NCI-H1417 treated with DMSO at 0.1 percent for 48 hours (cell line): ENCODE measurements at regions not wholly inside any gene's neighbourhood (a gene's known extent, or its start where the extent isn't known, plus 50 kb on each side); places are given as distances from the start of the nearest gene placed in this dataset.
"Not testable (repeated sequence)": the region's sequence is repeated elsewhere in the genome, so short reads cannot be mapped to it uniquely, and the experiment has no call there.

Experiments
- DNase-seq: peaks from one replicate; lab custom pipeline; 2025; lab: John Stamatoyannopoulos, UW

DNA sequence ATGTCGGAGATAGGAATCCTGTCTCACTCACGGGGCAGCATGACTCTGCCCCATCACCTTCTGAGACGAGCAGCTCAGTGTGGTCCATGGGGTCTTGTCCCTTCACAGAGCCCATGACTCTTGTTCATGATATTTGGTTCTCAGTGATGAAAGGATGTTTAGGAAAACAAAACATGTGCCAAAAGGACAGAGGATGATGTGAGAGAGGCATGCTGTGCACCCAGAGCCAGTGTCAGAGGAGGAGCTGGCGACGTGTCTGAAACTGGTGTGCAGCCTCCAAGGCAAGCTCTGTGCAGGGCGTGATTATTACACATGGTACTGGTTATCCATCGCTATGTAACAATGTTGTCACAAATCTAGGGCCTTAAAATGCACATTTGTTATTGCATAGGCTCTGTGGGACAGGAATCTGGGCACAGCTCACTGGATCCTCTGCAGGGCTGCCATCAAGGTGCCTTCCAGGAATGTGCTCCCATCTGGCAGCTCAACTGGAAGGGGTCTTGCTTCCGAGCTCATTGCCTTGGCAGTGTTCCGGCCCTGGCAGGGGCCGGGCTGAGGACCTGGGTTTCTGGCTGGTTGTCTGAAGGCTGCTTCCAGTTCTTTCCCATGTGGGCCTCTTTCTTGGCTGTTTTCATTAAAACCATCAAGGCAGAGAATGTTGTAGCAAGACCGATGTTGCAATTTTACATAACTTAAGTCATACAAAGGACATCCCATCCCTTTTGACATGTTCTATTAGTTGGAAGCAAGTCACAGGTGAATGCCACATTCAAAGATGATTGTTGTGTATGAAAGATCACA is 175.4 kb downstream of the ERMARD start:
- no peak for DNase-seq

DNA sequence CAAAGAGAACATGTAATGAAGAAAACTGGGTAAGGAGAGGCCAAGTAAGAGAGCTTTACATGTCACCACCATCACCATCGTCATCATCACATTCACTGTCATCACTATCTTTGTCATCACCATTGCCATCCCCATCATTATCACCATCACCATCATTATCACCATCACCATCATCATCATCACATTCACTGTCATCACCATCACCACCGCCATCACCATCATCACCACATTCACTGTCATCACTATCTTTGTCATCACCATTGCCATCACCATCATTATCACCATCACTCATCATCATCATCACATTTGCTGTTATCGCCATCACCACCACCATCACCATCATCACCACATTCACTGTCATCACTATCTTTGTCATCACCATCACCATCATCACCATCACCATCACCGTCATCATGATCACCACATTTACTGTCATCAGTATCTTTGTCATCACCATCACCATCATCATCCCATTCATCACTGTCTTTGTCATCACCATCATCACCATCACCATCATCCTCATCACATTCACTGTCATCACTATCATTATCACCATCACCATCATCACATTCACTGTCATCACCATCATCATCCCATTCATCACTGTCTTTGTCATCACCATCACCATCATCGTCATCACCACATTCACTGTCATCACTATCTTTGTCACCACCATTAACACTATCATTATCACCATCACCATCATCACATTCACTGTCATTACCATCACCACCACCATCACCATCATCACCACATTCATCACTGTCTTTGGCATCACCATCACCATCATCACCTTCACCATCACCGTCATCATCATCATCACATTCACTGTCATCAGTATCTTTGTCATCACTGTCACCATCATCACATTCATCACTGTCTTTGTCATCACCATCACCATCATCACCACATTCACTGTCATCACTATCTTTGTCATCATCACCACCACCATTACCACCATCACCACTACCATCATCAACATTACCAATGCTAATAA is 172.3 kb downstream of the ERMARD start:
- DNase-seq = no peak

DNA sequence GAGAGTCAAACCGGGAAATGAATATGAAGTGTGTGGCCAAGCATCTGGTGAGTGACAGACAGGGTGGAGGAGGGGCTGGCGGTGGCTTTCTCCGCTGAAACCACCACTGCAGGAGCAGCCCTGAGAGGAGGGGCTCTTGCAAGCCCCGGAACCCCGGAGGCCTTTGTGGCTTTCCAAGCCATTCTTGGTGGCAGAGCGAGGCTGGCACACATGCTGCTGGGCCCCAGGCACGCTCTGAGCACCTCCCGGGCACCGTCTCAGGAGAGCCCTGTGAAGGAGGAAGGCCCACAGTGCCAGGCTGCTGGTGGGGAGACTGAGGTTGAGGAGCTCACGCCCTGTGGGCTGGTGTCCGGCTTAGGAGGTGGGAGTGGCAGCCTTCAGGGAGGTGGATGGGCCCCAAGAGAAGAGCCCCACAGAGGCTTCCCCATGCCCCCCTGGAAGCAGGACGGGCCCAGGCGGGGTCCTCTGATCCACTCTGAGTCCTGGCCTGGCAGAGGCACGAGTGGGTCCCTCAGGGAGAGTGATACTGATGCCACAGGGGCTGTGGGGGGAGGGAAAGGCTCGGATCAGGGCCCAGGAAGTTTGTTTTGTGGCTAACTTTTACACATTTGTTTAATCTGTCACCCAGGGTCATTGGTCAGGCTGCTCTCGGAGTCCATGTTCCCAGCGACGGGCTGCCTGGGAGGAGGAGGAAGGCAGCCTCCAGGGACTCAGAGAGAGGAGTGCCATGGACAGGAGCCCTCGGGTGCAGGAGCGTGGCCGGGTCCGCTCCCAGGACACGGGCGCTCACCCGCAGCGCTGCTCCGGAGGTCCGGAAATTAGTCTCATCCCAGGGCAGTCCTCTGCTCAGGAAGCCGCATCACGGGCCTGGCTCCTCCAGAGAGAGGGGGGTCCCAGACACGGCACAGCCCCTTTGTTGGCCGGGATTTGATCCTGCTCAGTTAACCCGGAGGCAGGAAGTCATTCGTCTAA is 170.7 kb downstream of the ERMARD start:
- no peak for DNase-seq

DNA sequence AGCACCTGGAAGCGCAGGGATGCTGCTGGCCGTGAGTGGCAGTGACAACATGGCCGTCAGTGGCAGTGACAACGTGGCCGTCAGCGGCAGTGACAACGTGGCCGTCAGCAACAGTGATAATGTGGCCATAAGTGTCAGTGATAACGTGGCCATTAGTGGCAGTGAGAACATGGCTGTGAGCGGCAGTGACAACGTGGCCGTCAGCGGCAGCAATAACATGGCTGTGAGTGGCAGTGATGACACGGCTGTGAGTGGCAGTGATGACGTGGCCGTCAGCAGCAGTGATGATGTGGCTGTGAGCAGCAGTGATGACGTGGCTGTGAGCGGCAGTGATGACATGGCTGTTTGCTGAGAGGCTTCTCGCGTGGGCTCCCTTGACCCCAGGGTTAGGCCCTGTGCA is 169.8 kb downstream of the ERMARD start:
- no peak for DNase-seq

DNA sequence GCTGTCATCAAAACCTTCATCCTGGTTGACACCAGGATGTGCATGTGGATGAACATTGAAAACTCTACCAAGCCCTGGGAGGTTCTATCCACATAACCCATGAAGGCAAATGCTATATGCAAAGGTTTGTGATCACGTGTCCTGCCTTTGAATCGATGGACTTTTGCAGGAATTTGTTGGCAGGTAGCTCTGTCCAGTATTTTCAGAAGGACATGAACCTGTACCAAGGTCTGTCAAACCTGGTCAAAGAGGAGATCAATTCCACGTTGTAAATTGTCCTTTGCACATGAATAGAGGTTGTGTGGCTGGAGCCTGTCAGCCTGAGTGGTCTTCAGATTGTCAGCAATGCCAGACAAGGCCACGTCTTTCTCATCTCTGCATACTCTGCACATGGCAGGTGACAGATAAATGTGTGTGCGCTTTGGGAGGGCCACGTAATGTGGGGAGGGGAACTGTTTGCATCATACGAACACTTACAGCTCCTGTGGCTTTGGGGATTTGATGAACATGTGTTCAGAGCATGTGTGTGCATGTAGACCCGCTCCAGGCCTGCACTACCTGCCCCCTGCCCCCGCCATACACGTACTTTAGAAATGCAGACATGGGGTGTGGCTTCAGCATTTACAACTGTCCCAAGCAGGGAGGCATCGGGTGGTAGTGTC is 169.1 kb downstream of the ERMARD start:
- no peak for DNase-seq

DNA sequence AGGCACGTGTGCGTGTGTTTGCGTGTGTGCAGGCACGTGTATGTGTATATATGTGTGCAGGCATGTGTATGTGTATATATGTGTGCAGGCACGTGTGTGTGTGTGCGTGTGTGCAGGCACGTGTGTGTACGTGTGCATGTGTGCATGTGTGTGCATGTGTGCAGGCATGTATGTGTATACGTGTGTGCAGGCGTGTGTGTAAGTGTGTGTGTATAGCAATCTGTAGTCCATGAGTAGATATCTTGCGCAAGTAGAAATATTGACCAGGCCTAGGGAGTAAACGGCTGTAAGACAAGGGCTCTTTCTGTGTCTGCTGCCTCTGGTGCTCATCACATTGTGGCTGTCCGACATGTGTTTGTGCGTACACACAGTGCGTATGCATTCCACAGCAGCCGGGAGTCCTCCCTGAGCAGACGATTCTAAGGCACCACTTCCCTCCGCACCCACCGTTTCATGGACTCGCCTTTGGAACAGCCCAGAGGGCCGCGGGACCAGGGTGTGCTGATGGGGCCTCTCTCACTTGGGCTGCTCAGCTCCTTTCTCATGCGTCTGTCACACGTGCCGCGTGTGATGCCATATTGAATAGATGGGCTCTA is 167.6 kb downstream of the ERMARD start:
- no peak for DNase-seq

DNA sequence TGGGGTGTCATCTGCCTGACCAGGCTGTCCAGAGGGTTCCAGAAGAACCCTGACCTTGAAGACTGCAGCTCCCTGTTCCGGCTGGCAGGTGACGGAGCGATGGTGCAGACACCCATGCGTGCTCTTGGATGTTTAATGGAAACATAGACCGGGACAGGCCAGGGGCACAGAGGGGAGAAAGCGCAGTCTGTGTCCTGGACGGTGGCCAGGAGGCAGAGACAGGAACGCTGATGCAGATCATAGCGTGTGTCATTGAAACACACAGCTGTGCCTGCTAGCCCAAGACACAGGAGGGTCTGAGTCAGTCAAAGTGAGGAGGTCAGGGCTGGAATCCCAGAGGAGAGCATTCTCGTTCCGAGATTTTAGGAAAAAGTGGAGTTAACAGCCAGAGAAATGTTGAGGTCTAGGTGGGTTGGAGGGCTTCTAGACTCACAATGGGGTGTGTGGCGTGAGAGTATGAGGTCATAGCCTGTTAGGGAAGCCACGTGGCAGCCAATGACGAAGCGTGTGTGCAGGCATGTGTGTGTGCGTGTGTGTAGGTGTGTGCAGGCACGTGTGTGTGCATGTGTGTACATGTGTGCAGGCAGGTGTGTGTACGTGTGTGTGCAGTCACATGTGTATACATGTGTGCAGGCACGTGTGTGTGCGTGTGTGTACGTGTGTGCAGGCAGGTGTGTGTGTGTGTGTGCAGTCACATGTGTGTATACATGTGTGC is 167.0 kb downstream of the ERMARD start:
- no peak for DNase-seq

DNA sequence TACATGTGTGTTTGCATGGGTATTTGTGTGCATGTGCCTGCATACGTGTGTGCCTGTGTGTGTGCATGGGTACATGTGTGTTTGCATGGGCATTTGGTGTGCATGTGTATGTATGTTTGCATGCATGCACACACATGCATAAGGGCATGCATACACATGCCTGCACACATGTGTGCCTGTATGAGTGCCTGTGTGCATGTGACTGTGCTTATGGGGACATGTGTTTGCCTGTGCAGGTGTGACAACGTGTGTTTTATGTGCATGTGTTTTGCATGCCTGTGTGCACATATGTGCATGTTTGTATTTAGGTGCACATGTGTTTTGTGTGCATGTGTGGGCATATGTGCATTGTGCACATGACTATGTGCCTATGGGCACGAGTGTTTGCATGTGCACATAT is 165.7 kb downstream of the ERMARD start:
- no peak for DNase-seq

DNA sequence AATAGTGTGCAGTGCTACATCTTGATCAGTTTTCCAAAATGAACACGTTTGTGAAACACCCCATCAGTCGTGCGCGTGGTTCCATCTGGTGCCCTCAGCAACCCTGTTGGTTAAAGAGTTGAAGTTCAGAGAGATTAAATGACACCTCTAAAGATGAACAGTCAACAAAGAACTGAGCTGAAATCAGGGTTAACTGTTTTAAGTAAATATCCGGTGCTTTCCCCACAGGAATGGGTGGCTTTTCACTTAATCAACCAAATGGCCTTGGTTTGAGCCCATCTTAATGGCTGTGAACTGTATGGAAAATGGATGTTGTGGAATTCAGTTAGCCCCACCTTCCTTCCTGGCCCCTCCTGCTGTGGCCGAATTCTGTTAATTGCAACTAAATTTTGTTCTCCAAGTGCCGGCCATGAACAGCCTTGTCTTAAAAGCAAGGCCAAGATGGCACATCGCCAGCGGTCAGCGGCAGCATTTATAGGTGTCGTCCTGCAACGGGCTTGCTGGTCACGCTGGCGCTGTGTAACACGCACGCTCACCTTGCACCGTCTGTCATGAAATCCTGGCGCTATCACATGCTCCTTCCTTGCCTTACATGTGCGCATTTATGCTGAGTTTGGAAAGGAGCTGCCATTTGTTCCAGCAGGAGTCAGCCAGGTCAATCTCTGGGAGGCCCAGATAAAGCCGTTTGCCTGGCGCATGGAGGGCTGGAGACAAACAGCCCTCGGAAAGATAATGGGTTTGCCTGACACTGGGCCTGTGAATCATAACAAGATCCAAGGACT is 164.5 kb downstream of the ERMARD start:
- DNase-seq = no peak

DNA sequence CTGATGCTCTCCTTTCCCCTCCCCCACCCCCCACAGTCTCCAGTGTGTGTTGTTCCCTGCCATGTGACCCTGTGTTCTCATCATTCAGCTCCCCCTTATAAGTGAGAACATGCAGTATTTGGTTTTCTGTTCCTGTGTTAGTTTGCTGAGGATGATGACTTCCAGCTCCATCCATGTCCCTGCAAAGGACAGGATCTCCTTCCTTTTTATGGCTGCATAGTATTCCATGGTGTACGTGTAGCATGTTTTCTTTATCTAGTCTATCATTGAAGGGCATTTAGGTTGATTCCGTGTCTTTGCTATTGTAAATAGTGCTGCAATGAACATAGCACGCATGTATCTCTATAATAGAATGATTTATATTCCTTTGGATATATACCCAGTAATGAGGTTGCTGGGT is 162.3 kb downstream of the ERMARD start:
- DNase-seq = not testable (repeated sequence)

DNA sequence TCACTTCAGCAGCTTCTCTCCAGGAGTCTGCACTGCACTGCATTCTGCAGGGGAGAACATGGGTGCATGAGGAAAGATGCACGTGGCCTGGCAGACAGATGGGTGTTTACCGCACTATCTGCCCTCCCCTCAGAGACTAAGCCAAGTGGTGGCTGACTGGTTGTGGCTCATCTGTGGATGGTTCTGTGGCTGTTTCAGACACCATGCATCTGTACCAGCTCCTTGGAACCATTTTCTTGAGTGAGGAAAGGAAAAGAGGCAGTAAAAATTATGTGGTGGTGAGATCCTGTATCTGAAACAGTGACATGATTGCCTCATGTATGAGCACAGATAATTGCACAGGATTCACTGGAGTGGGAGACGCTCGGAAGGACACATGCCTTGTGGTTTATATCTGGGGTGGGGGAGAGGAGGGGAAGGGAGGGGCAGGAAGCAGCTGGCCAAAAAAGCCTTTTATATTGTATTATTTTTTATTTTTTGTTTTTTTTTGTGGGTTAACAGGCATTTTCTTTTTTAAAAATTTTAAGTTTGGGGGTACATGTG is 161.7 kb downstream of the ERMARD start:
- no peak for DNase-seq

DNA sequence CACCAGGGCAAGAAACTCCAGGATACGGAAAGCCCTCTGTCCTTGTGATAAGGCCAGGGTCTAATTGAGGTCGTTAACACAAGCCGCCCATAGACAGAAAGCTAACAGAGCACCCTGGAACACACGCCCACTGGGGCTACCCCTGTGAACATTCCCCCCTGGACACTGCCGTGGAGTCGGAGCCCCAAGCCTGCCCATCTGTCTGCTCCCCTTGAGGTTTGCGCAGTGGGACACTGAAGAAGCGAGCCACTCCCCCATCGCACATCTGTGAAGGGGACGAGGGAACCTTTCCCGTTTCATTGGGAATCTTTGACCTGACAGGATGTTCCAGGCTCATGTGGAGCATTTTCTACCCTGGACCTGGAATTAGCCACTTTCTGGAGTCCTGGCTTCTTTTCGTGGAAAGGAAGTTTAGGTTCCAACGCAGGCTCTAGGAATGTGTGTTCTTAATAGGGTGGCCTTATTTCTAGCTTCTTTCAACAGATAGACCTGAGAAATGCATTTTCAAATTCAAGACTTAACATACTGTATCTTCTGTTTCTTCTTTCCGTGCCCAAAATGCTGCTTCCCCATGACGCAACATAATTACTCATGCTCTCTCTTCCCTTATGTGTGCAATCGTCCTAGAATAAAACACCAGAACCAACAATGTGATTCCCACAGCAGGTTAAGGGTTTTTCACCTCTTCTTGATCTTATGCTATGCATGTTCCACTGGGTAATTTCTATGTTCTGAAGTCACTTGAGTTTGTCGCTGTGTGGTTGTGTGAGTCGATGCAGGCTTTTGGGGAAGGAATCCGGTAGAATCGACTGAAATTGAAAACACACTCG is 161.1 kb downstream of the ERMARD start:
- no peak for DNase-seq

DNA sequence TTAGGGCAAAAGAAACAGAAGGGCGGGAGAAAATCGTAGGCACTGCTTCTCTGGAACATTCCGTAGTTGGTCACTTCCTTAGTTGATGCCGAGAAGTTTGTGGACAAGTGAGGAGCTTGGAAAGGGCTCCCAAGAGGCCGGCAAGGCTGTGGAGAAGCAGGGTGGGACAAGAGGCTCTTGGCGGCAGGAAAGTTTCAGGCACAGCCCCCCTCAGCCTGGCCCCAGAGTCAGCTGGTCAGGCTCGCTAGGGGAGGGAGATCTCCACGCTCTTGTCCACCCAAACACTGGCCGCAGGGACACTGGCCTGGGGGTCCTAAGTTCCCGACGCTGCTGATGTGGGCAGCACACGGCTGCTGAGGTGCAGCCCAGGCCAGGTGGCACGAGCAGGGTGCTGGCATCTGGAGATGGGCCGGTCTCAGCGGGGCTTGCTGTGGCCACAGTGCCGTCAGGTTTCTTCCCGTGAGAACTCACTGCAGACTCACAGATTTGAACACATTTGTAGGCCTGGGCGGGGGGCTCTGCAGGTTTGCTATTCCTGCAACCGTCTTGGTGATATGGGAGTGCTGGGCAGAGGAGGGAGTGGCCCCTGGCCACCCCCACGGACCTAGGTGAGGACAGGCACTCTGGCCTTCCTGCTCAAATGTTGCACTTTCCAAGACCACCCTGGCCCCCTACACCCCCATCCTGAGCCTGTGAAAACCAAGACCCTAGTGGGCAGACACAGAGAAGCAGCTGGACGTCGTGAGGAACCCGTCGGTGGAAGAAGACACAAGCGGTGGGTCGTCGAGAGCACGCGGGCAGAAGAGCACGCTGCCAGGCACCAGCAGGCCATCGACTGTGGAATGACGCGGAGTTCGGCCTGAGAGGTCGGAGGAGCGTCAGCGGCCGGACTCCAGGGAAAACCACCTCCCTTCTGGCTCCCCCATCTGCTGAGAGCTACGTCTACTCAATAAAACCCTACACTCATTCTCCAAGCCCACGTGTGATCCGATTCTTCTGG is 160.1 kb downstream of the ERMARD start:
- no peak for DNase-seq

DNA sequence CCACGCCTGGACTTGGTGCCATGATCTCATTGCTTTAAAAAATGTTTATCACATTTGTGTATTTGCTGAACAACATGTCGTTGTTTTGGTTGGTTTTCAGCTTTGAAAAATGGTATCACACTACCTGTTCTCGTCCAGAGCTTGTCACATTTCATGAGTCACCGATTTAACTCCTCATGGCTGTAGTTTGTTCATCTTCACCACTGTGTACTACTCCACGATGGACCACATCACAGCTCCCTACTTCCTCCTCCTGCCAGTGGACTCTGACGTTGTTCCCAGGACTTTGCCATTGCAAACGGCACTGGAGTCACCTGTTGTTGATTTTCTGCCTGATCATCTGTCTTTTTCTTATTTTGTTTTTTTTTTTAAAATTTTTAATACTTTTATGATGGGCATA is 157.7 kb downstream of the ERMARD start:
- no peak for DNase-seq

DNA sequence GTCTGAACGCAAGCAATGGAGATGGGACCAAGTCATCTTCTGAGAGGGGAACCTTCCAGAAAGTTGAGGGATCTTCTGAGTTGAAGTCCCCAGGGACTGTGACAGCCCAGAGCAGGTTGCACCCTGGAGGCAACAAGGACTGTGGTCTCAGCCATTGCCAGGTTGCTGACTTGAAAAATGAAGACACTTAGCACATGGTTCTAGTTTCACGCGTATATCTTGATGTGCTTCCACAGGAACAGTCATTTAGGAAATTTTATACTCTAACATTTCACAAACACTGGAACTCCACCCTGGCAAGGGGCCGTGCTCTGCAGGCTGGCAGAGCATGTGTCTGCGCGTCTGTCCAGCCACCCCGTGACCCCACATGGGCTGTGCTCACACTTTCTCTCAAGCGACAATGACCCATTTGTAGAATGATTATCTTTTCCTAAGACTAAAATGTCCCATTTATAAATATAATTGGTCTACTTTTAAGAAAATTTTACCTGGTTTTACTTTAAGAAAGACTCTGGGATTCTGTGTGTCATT is 157.0 kb downstream of the ERMARD start:
- no peak for DNase-seq

DNA sequence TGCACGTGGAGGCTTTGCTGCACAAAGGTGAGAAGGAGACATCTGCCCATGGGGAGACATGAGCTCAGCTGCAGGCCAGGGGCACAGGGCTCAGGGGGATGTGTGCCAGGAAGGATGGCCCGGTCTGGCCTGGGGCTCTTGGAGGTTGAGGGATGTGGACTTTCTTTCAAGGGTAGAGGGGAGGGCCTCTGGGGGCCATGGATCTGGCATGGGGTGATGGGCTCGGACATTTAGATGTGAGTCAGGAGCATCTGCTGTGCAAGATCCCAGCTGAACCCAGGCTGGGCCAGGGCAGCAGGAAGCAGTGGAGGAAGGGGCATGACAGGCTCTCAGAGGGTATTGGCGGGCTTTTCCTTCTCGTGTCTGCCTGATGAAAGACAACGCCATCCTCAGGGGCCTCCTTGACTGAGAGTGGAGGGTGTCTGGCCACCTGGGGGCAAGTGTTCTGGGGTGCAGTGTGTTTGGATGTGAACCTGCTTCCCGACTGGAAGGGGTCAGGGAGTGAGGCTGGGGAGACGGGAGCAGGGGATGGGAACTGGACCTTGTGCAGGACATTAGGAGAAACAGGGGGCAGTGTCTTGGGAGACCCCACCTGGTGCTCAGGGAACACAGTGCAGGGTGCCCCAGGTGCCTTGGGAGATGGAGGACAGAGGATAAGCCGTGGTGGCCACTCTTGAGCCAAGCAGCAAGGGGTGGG is 156.1 kb downstream of the ERMARD start:
- no peak for DNase-seq
